Activated CD4-positive, alpha-beta memory T cell treated with anti-CD3 and anti-CD28 coated beads for 36 hours (primary cell): ENCODE measurements at regions not wholly inside any gene's neighbourhood (a gene's known extent, or its start where the extent isn't known, plus 50 kb on each side); places are given as distances from the start of the nearest gene placed in this dataset.

Source experiments
- CTCF ChIA-PET: fragments of 350-600 bp; sonication (Branson Sonifier 250); formaldehyde crosslinking; loops from one replicate; lab custom pipeline; 2021; ENCODE audit warnings: antibody characterized with exemption, inconsistent platforms; lab: Charles Lee
- POLR2A ChIA-PET: fragments of 350-600 bp; sonication (Branson Sonifier 250); formaldehyde crosslinking; loops from one replicate; lab custom pipeline; 2021; ENCODE audit warnings: antibody characterized with exemption; lab: Charles Lee
- DNase-seq: peaks from one replicate; pipeline ENCODE4 v3.0.0-alpha.2; 2020
- H3K27ac Mint-ChIP-seq: one replicate; pipeline ENCODE4 v1.8.0; 2021; ENCODE audit warnings: mixed read lengths
- H3K27me3 Mint-ChIP-seq: one replicate; pipeline ENCODE4 v1.8.0; 2021; ENCODE audit warnings: mixed read lengths
- H3K36me3 Mint-ChIP-seq: one replicate; pipeline ENCODE4 v1.8.0; 2021; ENCODE audit warnings: mixed read lengths
- H3K4me1 Mint-ChIP-seq: one replicate; pipeline ENCODE4 v1.8.0; 2021; ENCODE audit warnings: low read depth, mixed read lengths
- H3K4me3 Mint-ChIP-seq: one replicate; pipeline ENCODE4 v1.8.0; 2021; ENCODE audit warnings: mild to moderate bottlenecking, mixed read lengths
- H3K9me3 Mint-ChIP-seq: one replicate; pipeline ENCODE4 v1.8.0; 2021; ENCODE audit warnings: mixed read lengths
- intact Hi-C: fragments of 100-400 bp; cut with micrococcal nuclease; formaldehyde crosslinking; loops from one replicate; pipeline ENCODE4 v1.15.1; 2023

GRCh38 chr12:97299847-97300246, 162.8 kb upstream of the RMST start:
- H3K36me3 Mint-ChIP-seq: no peaks in the 10 kb centered on the region
- DNase-seq: no peak
- intact Hi-C loops: no loop called here
- no peak overlapping the region for H3K27ac Mint-ChIP-seq
- peaks cover 6% of the 10 kb centered on the region for H3K9me3 Mint-ChIP-seq
- no peak overlapping the region for H3K4me3 Mint-ChIP-seq
- peaks cover 17% of the 10 kb centered on the region for H3K27me3 Mint-ChIP-seq
- H3K4me1 Mint-ChIP-seq: no peaks in the 10 kb centered on the region
- POLR2A ChIA-PET: no interaction called here
- CTCF ChIA-PET: interaction anchor here (0.8 kb wide), 1 partner anchor 9 kb away, joined by 3 read pairs; no protein-coding TSS in a partner anchor

GRCh38 chr12:97300431-97300830, 162.2 kb upstream of the RMST start:
- Mint-ChIP-seq H3K36me3 (no peaks in the 10 kb centered on the region), H3K4me3 (no peak overlapping the region), H3K9me3 (peaks cover under 1% of the 10 kb centered on the region), H3K27me3 (peaks cover 16% of the 10 kb centered on the region), H3K4me1 (no peaks in the 10 kb centered on the region), H3K27ac (no peak overlapping the region)
- no peak for DNase-seq
- POLR2A ChIA-PET: no interaction called here
- CTCF ChIA-PET: interaction anchor here (0.8 kb wide), 1 partner anchor 8 kb away, joined by 3 read pairs; no protein-coding TSS in a partner anchor
- intact Hi-C loops: no loop called here

- Mint-ChIP-seq H3K27me3 (peaks cover 13% of the 10 kb centered on the region), H3K27ac (no peak overlapping the region), H3K4me1 (no peaks in the 10 kb centered on the region), H3K4me3 (no peak overlapping the region), H3K9me3 (no peaks in the 10 kb centered on the region), H3K36me3 (no peaks in the 10 kb centered on the region)
- ChIA-PET CTCF (no interaction called here), POLR2A (no interaction called here)
- intact Hi-C loops: no loop called here
- DNase-seq: no peak
Measured at GRCh38 chr12:97300891-97301290, 161.7 kb upstream of the RMST start.

- Mint-ChIP-seq H3K27ac (no peak overlapping the region), H3K4me3 (no peak overlapping the region), H3K9me3 (no peaks in the 10 kb centered on the region), H3K4me1 (no peaks in the 10 kb centered on the region), H3K27me3 (peaks cover 13% of the 10 kb centered on the region), H3K36me3 (no peaks in the 10 kb centered on the region)
- ChIA-PET POLR2A (no interaction called here), CTCF (no interaction called here)
- intact Hi-C loops: no loop called here
- no peak for DNase-seq
Measured at GRCh38 chr12:97301576-97301975, 161.0 kb upstream of the RMST start.

GRCh38 chr12:97305651-97306050, 157.0 kb upstream of the RMST start:
- Mint-ChIP-seq H3K4me1 (no peaks in the 10 kb centered on the region), H3K36me3 (no peaks in the 10 kb centered on the region), H3K4me3 (no peak overlapping the region), H3K9me3 (no peaks in the 10 kb centered on the region), H3K27me3 (peaks cover 4% of the 10 kb centered on the region), H3K27ac (no peak overlapping the region)
- no peak for DNase-seq
- CTCF ChIA-PET: interaction anchor here (1.7 to 5.6 kb wide), 3 partner anchors 157 to 726 kb away, joined by 5 to 72 read pairs (median 9); no protein-coding TSS in a partner anchor
- POLR2A ChIA-PET: no interaction called here
- intact Hi-C loops: no loop called here

GRCh38 chr12:97306147-97306546, 156.5 kb upstream of the RMST start:
- H3K27me3 Mint-ChIP-seq: peaks cover 4% of the 10 kb centered on the region
- DNase-seq: no peak
- intact Hi-C loops: no loop called here
- POLR2A ChIA-PET: no interaction called here
- no peak overlapping the region for H3K4me3 Mint-ChIP-seq
- no peaks in the 10 kb centered on the region for H3K9me3 Mint-ChIP-seq
- H3K27ac Mint-ChIP-seq: no peak overlapping the region
- H3K36me3 Mint-ChIP-seq: no peaks in the 10 kb centered on the region
- CTCF ChIA-PET: interaction anchor here (1.7 to 5.6 kb wide), 3 partner anchors 158 to 726 kb away, joined by 5 to 72 read pairs (median 9); no protein-coding TSS in a partner anchor
- H3K4me1 Mint-ChIP-seq: no peaks in the 10 kb centered on the region

GRCh38 chr12:97308576-97309198, 153.9 kb upstream of the RMST start:
- H3K4me3 Mint-ChIP-seq: no peak overlapping the region
- H3K27ac Mint-ChIP-seq: no peak overlapping the region
- POLR2A ChIA-PET: no interaction called here
- no peak for DNase-seq
- CTCF ChIA-PET: interaction anchor here (0.6 to 5.6 kb wide), 11 partner anchors 9 to 1088 kb away, joined by 3 to 72 read pairs (median 5); no protein-coding TSS in a partner anchor
- intact Hi-C loops: loop anchor here (1.0 to 2.0 kb wide), 3 partner anchors 159 to 730 kb away; no protein-coding TSS in a partner anchor
- H3K36me3 Mint-ChIP-seq: no peaks in the 10 kb centered on the region
- H3K27me3 Mint-ChIP-seq: peaks cover 7% of the 10 kb centered on the region
- H3K4me1 Mint-ChIP-seq: no peaks in the 10 kb centered on the region
- H3K9me3 Mint-ChIP-seq: no peaks in the 10 kb centered on the region

GRCh38 chr12:97309921-97310320, 152.7 kb upstream of the RMST start:
- H3K4me3 Mint-ChIP-seq: no peak overlapping the region
- DNase-seq: no peak
- POLR2A ChIA-PET: no interaction called here
- CTCF ChIA-PET: interaction anchor here (0.6 to 5.6 kb wide), 4 partner anchors 24 to 1087 kb away, joined by 3 to 72 read pairs (median 6); no protein-coding TSS in a partner anchor
- intact Hi-C loops: loop anchor here (2.0 kb wide), 1 partner anchor 323 kb away; no protein-coding TSS in a partner anchor
- no peaks in the 10 kb centered on the region for H3K9me3 Mint-ChIP-seq
- H3K4me1 Mint-ChIP-seq: no peaks in the 10 kb centered on the region
- H3K27ac Mint-ChIP-seq: no peak overlapping the region
- H3K36me3 Mint-ChIP-seq: no peaks in the 10 kb centered on the region
- H3K27me3 Mint-ChIP-seq: peaks cover 10% of the 10 kb centered on the region

- no peaks in the 10 kb centered on the region for H3K4me1 Mint-ChIP-seq
- CTCF ChIA-PET: interaction anchor here (0.6 to 0.7 kb wide), 2 partner anchors 9 to 306 kb away, joined by 3 read pairs; no protein-coding TSS in a partner anchor
- H3K4me3 Mint-ChIP-seq: no peak overlapping the region
- no peaks in the 10 kb centered on the region for H3K9me3 Mint-ChIP-seq
- intact Hi-C loops: no loop called here
- H3K27ac Mint-ChIP-seq: no peak overlapping the region
- no peaks in the 10 kb centered on the region for H3K36me3 Mint-ChIP-seq
- POLR2A ChIA-PET: no interaction called here
- peaks cover 18% of the 10 kb centered on the region for H3K27me3 Mint-ChIP-seq
- no peak for DNase-seq
Measured at GRCh38 chr12:97312570-97313135, 150.0 kb upstream of the RMST start.

GRCh38 chr12:97313471-97314190, 149.0 kb upstream of the RMST start:
- intact Hi-C loops: no loop called here
- DNase-seq: no peak
- Mint-ChIP-seq H3K4me1 (no peaks in the 10 kb centered on the region), H3K27me3 (peaks cover 18% of the 10 kb centered on the region), H3K27ac (no peak overlapping the region), H3K36me3 (no peaks in the 10 kb centered on the region), H3K4me3 (no peak overlapping the region), H3K9me3 (no peaks in the 10 kb centered on the region)
- ChIA-PET POLR2A (no interaction called here), CTCF (no interaction called here)

GRCh38 chr12:97316321-97316720, 146.3 kb upstream of the RMST start:
- intact Hi-C loops: no loop called here
- Mint-ChIP-seq H3K27ac (no peak overlapping the region), H3K4me1 (no peaks in the 10 kb centered on the region), H3K4me3 (no peak overlapping the region), H3K9me3 (no peaks in the 10 kb centered on the region), H3K27me3 (peaks cover 16% of the 10 kb centered on the region), H3K36me3 (no peaks in the 10 kb centered on the region)
- CTCF ChIA-PET: interaction anchor here (0.6 to 0.8 kb wide), 2 partner anchors 9 to 87 kb away, joined by 3 read pairs; no protein-coding TSS in a partner anchor
- no peak for DNase-seq
- POLR2A ChIA-PET: no interaction called here

- H3K27me3 Mint-ChIP-seq: peaks cover 9% of the 10 kb centered on the region
- CTCF ChIA-PET: no interaction called here
- no peaks in the 10 kb centered on the region for H3K4me1 Mint-ChIP-seq
- no peaks in the 10 kb centered on the region for H3K9me3 Mint-ChIP-seq
- intact Hi-C loops: no loop called here
- no peaks in the 10 kb centered on the region for H3K36me3 Mint-ChIP-seq
- no peak overlapping the region for H3K27ac Mint-ChIP-seq
- H3K4me3 Mint-ChIP-seq: no peak overlapping the region
- POLR2A ChIA-PET: no interaction called here
- DNase-seq: no peak
Measured at GRCh38 chr12:97321621-97322020, 141.0 kb upstream of the RMST start.
